ENCODE measurements at regions not wholly inside any gene's neighbourhood (a gene's known extent, or its start where the extent isn't known, plus 50 kb on each side); places are given as distances from the start of the nearest gene placed in this dataset.

GRCh38 chr1:207203541-207203940, 99.5 kb downstream of the C4BPA start:
- TF ChIP-seq POLR2AphosphoS5 (IDR thresholded peaks at IDR 0.05) (no peak), CTCF (IDR thresholded peaks at IDR 0.05) (no peak), POLR2A (IDR thresholded peaks at IDR 0.05) (no peak)
